Neural cell (in vitro differentiated cells): ENCODE measurements at regions not wholly inside any gene's neighbourhood (a gene's known extent, or its start where the extent isn't known, plus 50 kb on each side); places are given as distances from the start of the nearest gene placed in this dataset.
A peak's percentile ranks its signal among the peaks of the same experiment; 100 is the strongest.

Source experiments
- H2AFZ ChIP-seq: fragments of 200-600, 300-800 bp; sonication (generic), shearing (Covaris generic); 2 replicates; pipeline ENCODE4 v1.6.0; 2014; ENCODE audit warnings: low read depth, mild to moderate bottlenecking, antibody characterized with exemption, low read length, moderate library complexity
- H3F3A ChIP-seq: fragments of 200-600 bp; shearing (Covaris generic); 2 replicates; pipeline ENCODE4 v1.6.1; 2016; ENCODE audit warnings: mild to moderate bottlenecking, moderate library complexity, mixed read lengths, antibody characterized with exemption, low read length; ENCODE audit not compliant: insufficient read depth, poor library complexity, severe bottlenecking
- H3K27ac ChIP-seq: fragments of 200-600, 300-800 bp; sonication (generic), shearing (Covaris generic); 2 replicates; pipeline ENCODE4 v1.5.1; 2014; ENCODE audit warnings: mild to moderate bottlenecking, low read length, moderate library complexity
- H3K27me3 ChIP-seq: fragments of 300-800, 200-600 bp; sonication (generic), shearing (Covaris generic); 2 replicates; pipeline ENCODE4 v1.6.0; 2014; ENCODE audit warnings: mild to moderate bottlenecking, low read depth, low read length, moderate library complexity; ENCODE audit not compliant: insufficient read depth
- H3K36me3 ChIP-seq: fragments of 300-800, 200-600 bp; sonication (generic), shearing (Covaris generic); 2 replicates; pipeline ENCODE4 v1.5.1; 2014; ENCODE audit warnings: mild to moderate bottlenecking, antibody characterized with exemption, low read length, moderate library complexity; ENCODE audit not compliant: insufficient read depth
- H3K4me2 ChIP-seq: fragments of 300-800, 200-600 bp; sonication (generic), shearing (Covaris generic); 2 replicates; pipeline ENCODE4 v1.6.0; 2014; ENCODE audit warnings: mild to moderate bottlenecking, low read length
- H3K4me3 ChIP-seq: fragments of 300-800, 200-600 bp; sonication (generic), shearing (Covaris generic); 2 replicates; pipeline ENCODE4 v1.5.1; 2014; ENCODE audit warnings: mild to moderate bottlenecking, low read length, moderate library complexity
- H3K79me2 ChIP-seq: fragments of 200-600 bp; shearing (Covaris generic); replicated peaks from 2 replicates; pipeline ENCODE4 v1.6.0; 2014; ENCODE audit warnings: mild to moderate bottlenecking, low read length, moderate library complexity; ENCODE audit not compliant: insufficient read depth
- H3K9ac ChIP-seq: fragments of 300-800, 200-600 bp; sonication (generic), shearing (Covaris generic); 2 replicates; pipeline ENCODE4 v1.6.1; 2016; ENCODE audit warnings: mild to moderate bottlenecking, low read length, mixed read lengths
- H3K9me2 ChIP-seq: fragments of 200-600 bp; shearing (Covaris generic); 2 replicates; pipeline ENCODE4 v1.6.1; 2016; ENCODE audit warnings: mild to moderate bottlenecking, low read length, mixed read lengths; ENCODE audit not compliant: insufficient read depth
- H3K9me3 ChIP-seq: fragments of 200-600, 300-800 bp; sonication (generic), shearing (Covaris generic); 2 replicates; pipeline ENCODE4 v1.6.1; 2016; ENCODE audit warnings: mild to moderate bottlenecking, mixed run types, low read length, moderate library complexity, mixed read lengths
- H4K20me1 ChIP-seq: fragments of 200-600 bp; shearing (Covaris generic); 2 replicates; pipeline ENCODE4 v1.6.1; 2016; ENCODE audit warnings: mild to moderate bottlenecking, mixed run types; ENCODE audit not compliant: insufficient read depth
- CTCF ChIP-seq: fragments of 450-650 bp; IDR thresholded peaks from 2 replicates; pipeline ENCODE4 v1.5.1; 2014; ENCODE audit warnings: antibody characterized with exemption, mild to moderate bottlenecking, moderate library complexity; ENCODE audit not compliant: poor library complexity, severe bottlenecking
- EP300 ChIP-seq: fragments of 450-650 bp; conservative IDR thresholded peaks from 2 replicates; pipeline ENCODE4 v1.6.1; 2014; ENCODE audit warnings: antibody characterized with exemption, mild to moderate bottlenecking, moderate library complexity; ENCODE audit not compliant: poor library complexity, severe bottlenecking
- EZH2 ChIP-seq: fragments of 200-600, 300-800 bp; shearing (Covaris generic), sonication (generic); IDR thresholded peaks from 2 replicates; pipeline ENCODE4 v1.6.1; 2014; ENCODE audit warnings: antibody characterized with exemption, low read length, borderline replicate concordance, mild to moderate bottlenecking; ENCODE audit not compliant: insufficient read depth, poor library complexity, severe bottlenecking
- MXI1 ChIP-seq: fragments of 450-650 bp; conservative IDR thresholded peaks from 2 replicates; pipeline ENCODE4 v1.6.1; 2014; ENCODE audit warnings: antibody characterized with exemption, mild to moderate bottlenecking; ENCODE audit not compliant: poor library complexity, severe bottlenecking
- POLR2AphosphoS5 ChIP-seq: IDR thresholded peaks from 2 replicates; pipeline ENCODE4 v1.6.1; 2012
- RAD21 ChIP-seq: fragments of 450-650 bp; conservative IDR thresholded peaks from 2 replicates; pipeline ENCODE4 v1.6.1; 2014; ENCODE audit warnings: antibody characterized with exemption, mild to moderate bottlenecking, moderate library complexity
- REST ChIP-seq: IDR thresholded peaks from 2 replicates; pipeline ENCODE4 v1.6.1; 2012; ENCODE audit warnings: borderline replicate concordance
- SMC3 ChIP-seq: fragments of 450-650 bp; conservative IDR thresholded peaks from 2 replicates; pipeline ENCODE4 v1.6.1; 2014; ENCODE audit warnings: antibody characterized with exemption, mild to moderate bottlenecking, moderate library complexity; ENCODE audit not compliant: poor library complexity
- TAF1 ChIP-seq: IDR thresholded peaks from 2 replicates; pipeline ENCODE4 v1.6.1; 2012; ENCODE audit warnings: low read depth

GRCh38 chr4:157806184-157806583 is 366.6 kb downstream of the GASK1B start:
- Histone ChIP-seq H4K20me1 (no peaks in the 10 kb centered on the region), H3K36me3 (no peaks in the 10 kb centered on the region), H3K79me2 (no peaks in the 10 kb centered on the region), H3K27me3 (no peaks in the 10 kb centered on the region), H3K9me3 (peaks cover 6% of the 10 kb centered on the region), H3K4me2 (no peak overlapping the region), H3K27ac (no peak overlapping the region), H2AFZ (no peak overlapping the region), H3K9ac (no peak overlapping the region), H3F3A (no peaks in the 10 kb centered on the region), H3K4me3 (no peak overlapping the region), H3K9me2 (no peaks in the 10 kb centered on the region)
- TF ChIP-seq POLR2AphosphoS5 (no peak), EP300 (no peak), TAF1 (no peak)

GRCh38 chr4:157804986-157805385 is 367.8 kb downstream of the GASK1B start:
- TF ChIP-seq EP300 (no peak), RAD21 (peak; percentile 58), EZH2 (no peak), POLR2AphosphoS5 (no peak), SMC3 (peak; percentile 54), TAF1 (no peak), REST (no peak), MXI1 (no peak), CTCF (peak; percentile 58)
- Histone ChIP-seq H3K4me3 (no peak overlapping the region), H3K9ac (no peak overlapping the region), H3F3A (no peaks in the 10 kb centered on the region), H3K9me3 (peaks cover 6% of the 10 kb centered on the region), H3K4me2 (no peak overlapping the region), H3K9me2 (no peaks in the 10 kb centered on the region), H2AFZ (no peak overlapping the region), H3K79me2 (no peaks in the 10 kb centered on the region), H4K20me1 (no peaks in the 10 kb centered on the region), H3K27ac (no peak overlapping the region), H3K27me3 (no peaks in the 10 kb centered on the region), H3K36me3 (no peaks in the 10 kb centered on the region)
